H9 (cell line): ENCODE measurements at regions not wholly inside any gene's neighbourhood (a gene's known extent, or its start where the extent isn't known, plus 50 kb on each side); places are given as distances from the start of the nearest gene placed in this dataset.

Source experiments
- DNase-seq: peaks from one replicate; pipeline ENCODE4 v3.0.0-alpha.2; 2017
- H2AFZ ChIP-seq: one replicate; pipeline ENCODE4 v1.6.1; 2013; ENCODE audit warnings: mild to moderate bottlenecking, low read length, control low read depth, moderate library complexity
- H2AK5ac ChIP-seq: 2 replicates; pipeline ENCODE4 v1.6.1; 2013; ENCODE audit warnings: low read length, control low read depth, mixed read lengths; ENCODE audit not compliant: insufficient read length
- H2BK120ac ChIP-seq: one replicate; pipeline ENCODE4 v1.6.1; 2013; ENCODE audit warnings: low read depth, mild to moderate bottlenecking, low read length, control low read depth, inconsistent platforms; ENCODE audit not compliant: poor library complexity, severe bottlenecking
- H2BK12ac ChIP-seq: 2 replicates; pipeline ENCODE4 v1.6.1; 2013; ENCODE audit warnings: low read length, control low read depth, mixed read lengths, low read depth; ENCODE audit not compliant: insufficient read length
- H2BK15ac ChIP-seq: 2 replicates; pipeline ENCODE4 v1.6.1; 2013; ENCODE audit warnings: low read depth, low read length, control low read depth
- H2BK20ac ChIP-seq: one replicate; pipeline ENCODE4 v1.6.1; 2013; ENCODE audit warnings: low read depth, mild to moderate bottlenecking, low read length, control low read depth, inconsistent platforms; ENCODE audit not compliant: poor library complexity, severe bottlenecking
- H2BK5ac ChIP-seq: 2 replicates; pipeline ENCODE4 v1.6.1; 2013; ENCODE audit warnings: low read length, control low read depth, mixed read lengths; ENCODE audit not compliant: insufficient read length
- H3K14ac ChIP-seq: 2 replicates; pipeline ENCODE4 v1.6.1; 2013; ENCODE audit warnings: low read length, control low read depth; ENCODE audit not compliant: insufficient read depth
- H3K18ac ChIP-seq: 2 replicates; pipeline ENCODE4 v1.6.1; 2013; ENCODE audit warnings: low read depth, mild to moderate bottlenecking, mixed read lengths, low read length, control low read depth; ENCODE audit not compliant: insufficient read length
- H3K23ac ChIP-seq: 2 replicates; pipeline ENCODE4 v1.6.1; 2013; ENCODE audit warnings: low read length, control low read depth, mixed read lengths, low read depth; ENCODE audit not compliant: insufficient read length
- H3K23me2 ChIP-seq: 2 replicates; pipeline ENCODE4 v1.6.1; 2013; ENCODE audit warnings: low read depth, mild to moderate bottlenecking, mixed read lengths, low read length, control low read depth; ENCODE audit not compliant: insufficient read length, poor library complexity, severe bottlenecking
- H3K27ac ChIP-seq: 2 replicates; pipeline ENCODE4 v1.5.1; 2013; ENCODE audit warnings: low read length, control low read depth, mixed read lengths, low read depth; ENCODE audit not compliant: insufficient read length
- H3K27me3 ChIP-seq: 2 replicates; pipeline ENCODE4 v1.6.1; 2013; ENCODE audit warnings: low read length, control low read depth, inconsistent platforms; ENCODE audit not compliant: insufficient read depth
- H3K4ac ChIP-seq: 2 replicates; pipeline ENCODE4 v1.6.1; 2013; ENCODE audit warnings: low read depth, mild to moderate bottlenecking, control low read depth, inconsistent platforms, low read length, moderate library complexity
- H3K4me1 ChIP-seq: 2 replicates; pipeline ENCODE4 v1.6.1; 2013; ENCODE audit warnings: low read length, control low read depth, inconsistent platforms; ENCODE audit not compliant: insufficient read depth
- H3K4me2 ChIP-seq: 2 replicates; pipeline ENCODE4 v1.6.1; 2013; ENCODE audit warnings: low read length, control low read depth, mixed read lengths; ENCODE audit not compliant: insufficient read length, insufficient read depth
- H3K56ac ChIP-seq: 2 replicates; pipeline ENCODE4 v1.6.1; 2013; ENCODE audit warnings: low read depth, mild to moderate bottlenecking, mixed read lengths, low read length, control low read depth; ENCODE audit not compliant: insufficient read length
- H3K79me1 ChIP-seq: 2 replicates; pipeline ENCODE4 v1.6.1; 2013; ENCODE audit warnings: low read depth, mild to moderate bottlenecking, moderate library complexity, low read length, control low read depth, inconsistent platforms; ENCODE audit not compliant: insufficient read depth, poor library complexity, severe bottlenecking
- H3K79me2 ChIP-seq: 2 replicates; pipeline ENCODE4 v1.6.1; 2013; ENCODE audit warnings: low read length, control low read depth, inconsistent platforms; ENCODE audit not compliant: insufficient read depth
- H3K9ac ChIP-seq: 2 replicates; pipeline ENCODE4 v1.6.1; 2013; ENCODE audit warnings: low read length, control low read depth, mixed read lengths; ENCODE audit not compliant: insufficient read length; ENCODE audit errors: extremely low read depth
- H3K9me3 ChIP-seq: one replicate; pipeline ENCODE4 v1.6.1; 2013; ENCODE audit warnings: low read depth, low read length, inconsistent platforms; ENCODE audit not compliant: control insufficient read depth
- H3T11ph ChIP-seq: one replicate; pipeline ENCODE4 v1.6.1; 2013; ENCODE audit warnings: mild to moderate bottlenecking, low read length, control low read depth, inconsistent platforms
- H4K20me1 ChIP-seq: one replicate; pipeline ENCODE4 v1.6.1; 2013; ENCODE audit not compliant: control insufficient read depth, insufficient read length, insufficient read depth
- H4K5ac ChIP-seq: 2 replicates; pipeline ENCODE4 v1.6.1; 2013; ENCODE audit warnings: low read depth, mild to moderate bottlenecking, mixed read lengths, low read length, control low read depth; ENCODE audit not compliant: insufficient read length
- H4K8ac ChIP-seq: replicated peaks from 2 replicates; pipeline ENCODE4 v1.6.1; 2013; ENCODE audit warnings: low read length, control low read depth, mixed read lengths, low read depth; ENCODE audit not compliant: insufficient read length
- H4K91ac ChIP-seq: 2 replicates; pipeline ENCODE4 v1.6.1; 2013; ENCODE audit warnings: low read depth, mild to moderate bottlenecking, moderate library complexity, mixed read lengths, low read length, control low read depth; ENCODE audit not compliant: insufficient read length
- H3K27ac Mint-ChIP-seq, 3 experiments: 2 replicates in 2 of 3; 3 replicates in 1 of 3; pipeline ENCODE4 v1.8.0; 2020 to 2021; ENCODE audit warnings: mixed read lengths in 3 of 3, mild to moderate bottlenecking in 1 of 3, moderate library complexity in 1 of 3
- H3K27me3 Mint-ChIP-seq: 2 replicates; pipeline ENCODE4 v1.8.0; 2021; ENCODE audit warnings: low read depth, mild to moderate bottlenecking, moderate library complexity, mixed read lengths
- H3K36me3 Mint-ChIP-seq, 3 experiments: 2 replicates in 2 of 3; 3 replicates in 1 of 3; pipeline ENCODE4 v1.8.0; 2020 to 2021; ENCODE audit warnings: low read depth in 3 of 3, mixed read lengths in 3 of 3; ENCODE audit not compliant: insufficient read depth in 1 of 3
- H3K4me1 Mint-ChIP-seq, 2 experiments: 2 replicates each; pipeline ENCODE4 v1.8.0; 2020; ENCODE audit warnings: mixed read lengths in 2 of 2
- H3K4me3 Mint-ChIP-seq, 2 experiments: 2 replicates in 1 of 2; 3 replicates in 1 of 2; pipeline ENCODE4 v1.8.0; 2020 to 2021; ENCODE audit warnings: mild to moderate bottlenecking in 2 of 2, mixed read lengths in 2 of 2, moderate library complexity in 1 of 2
- H3K9me3 Mint-ChIP-seq, 2 experiments: 2 replicates in 1 of 2; 3 replicates in 1 of 2; pipeline ENCODE4 v1.8.0; 2020; ENCODE audit warnings: mild to moderate bottlenecking in 2 of 2, mixed read lengths in 2 of 2, moderate library complexity in 1 of 2
- CTCF ChIP-seq: fragments of 200-600 bp; sonication (generic); conservative IDR thresholded peaks from 3 replicates; pipeline ENCODE4 v1.8.0; 2021; ENCODE audit warnings: antibody characterized with exemption, mild to moderate bottlenecking

GRCh38 chr4:180598281-180598680, 1644.9 kb upstream of the TENM3 start:
- no peaks in the 10 kb centered on the region for H3K36me3 Mint-ChIP-seq
- no peak overlapping the region for H4K91ac ChIP-seq
- no peaks in the 10 kb centered on the region for H3K27me3 ChIP-seq
- H3K79me2 ChIP-seq: no peaks in the 10 kb centered on the region
- no peak for DNase-seq
- H3K27ac Mint-ChIP-seq: no peak overlapping the region
- no peak overlapping the region for H3K56ac ChIP-seq
- H3K9me3 Mint-ChIP-seq: no peaks in the 10 kb centered on the region
- H3K18ac ChIP-seq: no peak overlapping the region
- H2AK5ac ChIP-seq: no peak overlapping the region
- H4K8ac ChIP-seq: no peak overlapping the region
- H4K5ac ChIP-seq: no peak overlapping the region
- no peaks in the 10 kb centered on the region for H3K27me3 Mint-ChIP-seq
- H3K4me3 Mint-ChIP-seq: no peak overlapping the region
- no peak overlapping the region for H2AFZ ChIP-seq
- no peak overlapping the region for H2BK120ac ChIP-seq
- H3K4me1 ChIP-seq: no peaks in the 10 kb centered on the region
- no peaks in the 10 kb centered on the region for H3K79me1 ChIP-seq
- no peak overlapping the region for H2BK12ac ChIP-seq
- no peaks in the 10 kb centered on the region for H3K9me3 ChIP-seq
- H3K4me1 Mint-ChIP-seq: no peaks in the 10 kb centered on the region
- H3K23ac ChIP-seq: no peak overlapping the region
- no peak overlapping the region for H2BK15ac ChIP-seq
- H3K14ac ChIP-seq: no peak overlapping the region
- H3K4ac ChIP-seq: no peak overlapping the region
- no peak overlapping the region for H3K4me2 ChIP-seq
- H3T11ph ChIP-seq: no peak overlapping the region
- no peak overlapping the region for H3K27ac ChIP-seq
- no peak overlapping the region for H2BK20ac ChIP-seq
- TF ChIP-seq CTCF: no peak
- no peak overlapping the region for H2BK5ac ChIP-seq
- H3K23me2 ChIP-seq: no peaks in the 10 kb centered on the region
- no peak overlapping the region for H3K9ac ChIP-seq
- no peaks in the 10 kb centered on the region for H4K20me1 ChIP-seq
